Colonic mucosa (tissue), 4 donors: ENCODE measurements at regions not wholly inside any gene's neighbourhood (a gene's known extent, or its start where the extent isn't known, plus 50 kb on each side); places are given as distances from the start of the nearest gene placed in this dataset.

Experiments
- DNase-seq: peaks from one replicate; pipeline ENCODE4 v3.0.0-alpha.2; 2020
- H3K27ac ChIP-seq: fragments of 200-600 bp; one replicate; pipeline ENCODE4 v1.8.0; 2021
- H3K27me3 ChIP-seq: fragments of 200-600 bp; one replicate; pipeline ENCODE4 v1.8.0; 2021
- H3K36me3 ChIP-seq: fragments of 200-600 bp; one replicate; pipeline ENCODE4 v1.8.0; 2021
- H3K4me1 ChIP-seq: fragments of 200-600 bp; one replicate; pipeline ENCODE4 v1.8.0; 2021; ENCODE audit warnings: mild to moderate bottlenecking
- H3K4me3 ChIP-seq: fragments of 200-600 bp; one replicate; pipeline ENCODE4 v1.8.0; 2021
- H3K9ac ChIP-seq, 2 donors: one replicate each; pipeline ENCODE4 v1.7.0; 2013; ENCODE audit warnings: control low read depth in 2 of 2, low read depth in 2 of 2, low read length in 2 of 2
- H3K9me3 ChIP-seq: fragments of 200-600 bp; one replicate; pipeline ENCODE4 v1.8.0; 2021
- CTCF ChIP-seq: fragments of 200-600 bp; IDR thresholded peaks from one replicate; pipeline ENCODE4 v1.8.0; 2022; ENCODE audit warnings: antibody characterized with exemption, mild to moderate bottlenecking
- intact Hi-C: fragments of 100-400 bp; cut with DNase I; formaldehyde crosslinking; loops from one replicate; pipeline ENCODE4 v1.14.1; 2022
- donor health status: healthy.
- donor health status: DM: no; HTN: no; CAD: no.
- donor health status: DM: no; HTN: no; CAD: no.

GRCh38 chr2:194102546-194102945 lies 1554.5 kb upstream of the SLC39A10 start:
- no peaks in the 10 kb centered on the region for H3K36me3 ChIP-seq
- no peak overlapping the region for H3K9ac ChIP-seq
- no peaks in the 10 kb centered on the region for H3K9me3 ChIP-seq
- no peaks in the 10 kb centered on the region for H3K27me3 ChIP-seq
- no peak overlapping the region for H3K27ac ChIP-seq
- DNase-seq, result no peak
- intact Hi-C loops, result no loop called here
- no peaks in the 10 kb centered on the region for H3K4me1 ChIP-seq
- no peak for TF ChIP-seq CTCF
- no peak overlapping the region for H3K4me3 ChIP-seq

GRCh38 chr2:194100201-194100600 lies 1556.8 kb upstream of the SLC39A10 start:
- no peaks in the 10 kb centered on the region for H3K9me3 ChIP-seq
- no peaks in the 10 kb centered on the region for H3K36me3 ChIP-seq
- H3K9ac ChIP-seq, result no peak overlapping the region
- no peak for DNase-seq
- intact Hi-C loops, result no loop called here
- no peaks in the 10 kb centered on the region for H3K4me1 ChIP-seq
- no peak overlapping the region for H3K4me3 ChIP-seq
- no peak overlapping the region for H3K27ac ChIP-seq
- no peaks in the 10 kb centered on the region for H3K27me3 ChIP-seq
- no peak for TF ChIP-seq CTCF

- intact Hi-C loops, result no loop called here
- Histone ChIP-seq H3K9ac (no peak overlapping the region), H3K27me3 (no peaks in the 10 kb centered on the region), H3K9me3 (no peaks in the 10 kb centered on the region), H3K4me3 (no peak overlapping the region), H3K36me3 (no peaks in the 10 kb centered on the region), H3K27ac (no peak overlapping the region), H3K4me1 (no peaks in the 10 kb centered on the region)
- no peak for DNase-seq
- no peak for TF ChIP-seq CTCF
Observed at GRCh38 chr2:194096402-194096801, 1560.6 kb upstream of the SLC39A10 start.

GRCh38 chr2:194095359-194095758 lies 1561.7 kb upstream of the SLC39A10 start:
- Histone ChIP-seq H3K27ac (no peak overlapping the region), H3K36me3 (no peaks in the 10 kb centered on the region), H3K9me3 (no peaks in the 10 kb centered on the region), H3K4me1 (no peaks in the 10 kb centered on the region), H3K4me3 (no peak overlapping the region), H3K27me3 (no peaks in the 10 kb centered on the region), H3K9ac (no peak overlapping the region)
- TF ChIP-seq CTCF, result no peak
- no peak for DNase-seq
- intact Hi-C loops, result no loop called here

- no peak overlapping the region for H3K9ac ChIP-seq
- H3K36me3 ChIP-seq, result no peaks in the 10 kb centered on the region
- no peak overlapping the region for H3K4me3 ChIP-seq
- H3K4me1 ChIP-seq, result no peaks in the 10 kb centered on the region
- no peaks in the 10 kb centered on the region for H3K27me3 ChIP-seq
- intact Hi-C loops, result no loop called here
- DNase-seq, result no peak
- H3K9me3 ChIP-seq, result no peaks in the 10 kb centered on the region
- no peak overlapping the region for H3K27ac ChIP-seq
- TF ChIP-seq CTCF, result no peak
Observed at GRCh38 chr2:194090251-194090905, 1566.6 kb upstream of the SLC39A10 start.
